K562 (cell line): ENCODE measurements at regions not wholly inside any gene's neighbourhood (a gene's known extent, or its start where the extent isn't known, plus 50 kb on each side); places are given as distances from the start of the nearest gene placed in this dataset.

Source experiments
- ATAC-seq: fragments of 200-7000 bp; cut with Tn5 transposase; 3 replicates; pipeline ENCODE4 v1.9.1; 2020; ENCODE audit warnings: moderate library complexity
- BruUV-seq: library from RNA; stranded (reverse); fragments of 400-500 nt; replicated peaks from 2 replicates; lab custom pipeline; 2021; lab: Mats Ljungman, UMichigan
- CTCF ChIA-PET: fragments of 300-600 bp; formaldehyde crosslinking; extraction: SDS; loops from one replicate; lab custom pipeline; 2021; ENCODE audit warnings: low intra/inter-chr PET ratio; lab: Yijun Ruan, JAX
- POLR2A ChIA-PET: fragments of 300-600, 350-650 bp; sonication (Branson Sonifier 250); formaldehyde crosslinking; extraction: SDS; loops from one replicate; lab custom pipeline; 2021; ENCODE audit warnings: antibody characterized with exemption, inconsistent platforms; lab: Yijun Ruan, JAX
- DNase-seq, 4 experiments: peaks; one replicate each; pipeline versions ENCODE4 v3.0.0 to v3.0.0-alpha.2; 2011 to 2018; ENCODE audit warnings: low spot score in 3 of 4, mixed read lengths in 3 of 4; ENCODE audit errors: extremely low read depth in 1 of 4
- FAIRE-seq: peaks from 2 replicates; lab custom pipeline; 2011; peaks lifted over from hg19 to GRCh38; lab: Jason Lieb, UNC
- H2AFZ ChIP-seq: 2 replicates; pipeline ENCODE4 v1.6.0; 2011; ENCODE audit warnings: low read depth, low read length, control low read depth, inconsistent platforms
- H3K27ac ChIP-seq: fragments of 200-600 bp; 3 replicates; pipeline ENCODE4 v1.8.0; 2011; ENCODE audit warnings: low read depth, mild to moderate bottlenecking, control low read depth, inconsistent platforms, low read length, moderate library complexity, mixed read lengths; ENCODE audit errors: extremely low read depth
- H3K27me3 ChIP-seq, 2 experiments: fragments of 300-600 bp in 1 of 2; 2 replicates in 1 of 2; 3 replicates in 1 of 2; pipeline versions ENCODE4 v1.6.0 to v1.8.0; 2011; ENCODE audit warnings: inconsistent platforms in 2 of 2, low read length in 2 of 2, mild to moderate bottlenecking in 1 of 2, mixed read lengths in 1 of 2, moderate library complexity in 1 of 2; ENCODE audit not compliant: control insufficient read depth in 2 of 2, insufficient read depth in 2 of 2
- H3K36me3 ChIP-seq: fragments of 300-600 bp; 3 replicates; pipeline ENCODE4 v1.8.0; 2011; ENCODE audit warnings: mild to moderate bottlenecking, low read length, inconsistent platforms; ENCODE audit not compliant: control insufficient read depth, insufficient read depth
- H3K4me1 ChIP-seq, 2 experiments: fragments of 200-600 bp in 1 of 2; replicated peaks in 1 of 2; 2 replicates in 1 of 2; 3 replicates in 1 of 2; pipeline versions ENCODE4 v1.5.1 to v1.8.0; 2011; ENCODE audit warnings: inconsistent platforms in 2 of 2, low read length in 2 of 2, mild to moderate bottlenecking in 1 of 2, mixed read lengths in 1 of 2, moderate library complexity in 1 of 2; ENCODE audit not compliant: control insufficient read depth in 2 of 2, insufficient read depth in 2 of 2
- H3K4me2 ChIP-seq: 2 replicates; pipeline ENCODE4 v1.6.1; 2011; ENCODE audit warnings: low read length, control low read depth, inconsistent platforms, mixed read lengths; ENCODE audit not compliant: insufficient read depth
- H3K4me3 ChIP-seq: fragments of 200-600 bp; sonication (generic), shearing (Covaris generic); 2 replicates; pipeline ENCODE4 v1.5.1; 2016; ENCODE audit warnings: control low read depth, inconsistent platforms
- H3K79me2 ChIP-seq: fragments of 200-600 bp; 3 replicates; pipeline ENCODE4 v1.8.0; 2011; ENCODE audit warnings: low read length, inconsistent platforms; ENCODE audit not compliant: control insufficient read depth, insufficient read depth
- H3K9ac ChIP-seq, 2 experiments: 2 replicates each; pipeline versions ENCODE4 v1.6.0 to v1.6.1; 2011; ENCODE audit warnings: low read depth in 2 of 2, low read length in 2 of 2, control low read depth in 1 of 2, inconsistent platforms in 1 of 2, mild to moderate bottlenecking in 1 of 2, mixed read lengths in 1 of 2; ENCODE audit not compliant: insufficient read depth in 1 of 2
- H3K9me1 ChIP-seq: one replicate; pipeline ENCODE4 v1.6.0; 2011; ENCODE audit warnings: inconsistent platforms, mild to moderate bottlenecking, low read length, moderate library complexity; ENCODE audit not compliant: control insufficient read depth, insufficient read depth
- H3K9me3 ChIP-seq: replicated peaks from 2 replicates; pipeline ENCODE4 v1.5.1; 2011; ENCODE audit warnings: low read depth, low read length, inconsistent platforms; ENCODE audit not compliant: control insufficient read depth, insufficient read depth
- H4K20me1 ChIP-seq: replicated peaks from 2 replicates; pipeline ENCODE4 v1.6.1; 2011; ENCODE audit warnings: low read length, inconsistent platforms, mixed read lengths; ENCODE audit not compliant: control insufficient read depth, insufficient read depth
- HCFC1 ChIP-seq: IDR thresholded peaks from 2 replicates; pipeline ENCODE4 v1.6.1; 2012; ENCODE audit warnings: low read depth, low read length, improper control_type of control experiment
- PURB ChIP-seq: sonication (generic); formaldehyde crosslinking; IDR thresholded peaks from 2 replicates; pipeline ENCODE4 v1.9.0; 2021; ENCODE audit warnings: low read depth, mild to moderate bottlenecking, missing genetic modification reagents
- TAL1 ChIP-seq: fragments of 450-650 bp; IDR thresholded peaks from 2 replicates; pipeline ENCODE4 v1.6.1; 2016; ENCODE audit warnings: mild to moderate bottlenecking
- ZBTB8A ChIP-seq: fragments of 450-650 bp; IDR thresholded peaks from 2 replicates; pipeline ENCODE4 v1.6.1; 2018; ENCODE audit warnings: mild to moderate bottlenecking, moderate library complexity; ENCODE audit not compliant: partially characterized antibody
- WGBS: fragments of 100-300 bp; shearing (Covaris generic); methylation state at CpG from one replicate; pipeline ENCODE4 v1.1.6; 2016; ENCODE audit warnings: low coverage, mixed read lengths; ENCODE audit not compliant: insufficient coverage; ENCODE audit errors: missing lambda C conversion rate; 5-methylcytosine and 5-hydroxymethylcytosine counted together
- in situ Hi-C: fragments of 300-500 bp; cut with MboI; formaldehyde crosslinking; loops from 4 replicates; pipeline ENCODE4 v1.15.0; 2018; ENCODE audit warnings: inconsistent platforms, mixed read lengths
- intact Hi-C: fragments of 100-400 bp; cut with micrococcal nuclease; formaldehyde crosslinking; loops from 2 replicates; pipeline ENCODE4 v1.14.2; 2022
- TF ChIP-seq, protein P1 (sequence below): fragments of 250-450 bp; sonication (Bioruptor Pico); IDR thresholded peaks from 2 replicates; pipeline ENCODE4 v1.5.0; 2021; ENCODE audit warnings: mild to moderate bottlenecking, moderate library complexity
- TF ChIP-seq, protein P2 (sequence below): sonication (generic); formaldehyde crosslinking; IDR thresholded peaks from 2 replicates; pipeline ENCODE4 v1.8.1; 2022; ENCODE audit warnings: missing genetic modification reagents

DNA sequence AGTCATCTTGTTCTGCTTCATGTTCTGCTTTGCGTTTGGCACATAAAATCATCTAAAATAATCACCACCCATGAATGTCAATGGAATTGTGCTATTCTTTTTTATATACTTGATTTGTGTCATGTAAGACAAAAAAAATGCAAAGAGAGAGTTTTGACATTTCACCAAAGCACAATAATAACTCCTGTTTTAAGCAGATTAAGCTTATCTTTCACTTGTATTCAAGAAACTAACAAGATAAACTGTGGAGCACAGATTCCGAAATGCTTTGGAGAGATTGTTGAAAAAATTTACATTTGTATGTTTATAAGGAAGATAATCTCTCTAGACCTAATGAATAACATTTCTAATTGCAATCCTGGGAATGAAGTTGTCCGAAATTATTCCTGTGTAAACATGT lies 225.1 kb upstream of the ANXA10 start:
- H3K9ac ChIP-seq, result no peak overlapping the region
- no peak overlapping the region for H3K4me3 ChIP-seq
- no peak overlapping the region for H3K4me2 ChIP-seq
- BruUV-seq, result no TSS peak
- H3K9me1 ChIP-seq, result no peaks in the 10 kb centered on the region
- H3K4me1 ChIP-seq, result no peaks in the 10 kb centered on the region
- POLR2A ChIA-PET, result no interaction called here
- no peaks in the 10 kb centered on the region for H3K79me2 ChIP-seq
- DNase-seq (no peak), FAIRE-seq (no peak), ATAC-seq (no peak)
- in situ Hi-C loops, result no loop called here
- no peaks in the 10 kb centered on the region for H3K9me3 ChIP-seq
- TF ChIP-seq, protein P1, sequence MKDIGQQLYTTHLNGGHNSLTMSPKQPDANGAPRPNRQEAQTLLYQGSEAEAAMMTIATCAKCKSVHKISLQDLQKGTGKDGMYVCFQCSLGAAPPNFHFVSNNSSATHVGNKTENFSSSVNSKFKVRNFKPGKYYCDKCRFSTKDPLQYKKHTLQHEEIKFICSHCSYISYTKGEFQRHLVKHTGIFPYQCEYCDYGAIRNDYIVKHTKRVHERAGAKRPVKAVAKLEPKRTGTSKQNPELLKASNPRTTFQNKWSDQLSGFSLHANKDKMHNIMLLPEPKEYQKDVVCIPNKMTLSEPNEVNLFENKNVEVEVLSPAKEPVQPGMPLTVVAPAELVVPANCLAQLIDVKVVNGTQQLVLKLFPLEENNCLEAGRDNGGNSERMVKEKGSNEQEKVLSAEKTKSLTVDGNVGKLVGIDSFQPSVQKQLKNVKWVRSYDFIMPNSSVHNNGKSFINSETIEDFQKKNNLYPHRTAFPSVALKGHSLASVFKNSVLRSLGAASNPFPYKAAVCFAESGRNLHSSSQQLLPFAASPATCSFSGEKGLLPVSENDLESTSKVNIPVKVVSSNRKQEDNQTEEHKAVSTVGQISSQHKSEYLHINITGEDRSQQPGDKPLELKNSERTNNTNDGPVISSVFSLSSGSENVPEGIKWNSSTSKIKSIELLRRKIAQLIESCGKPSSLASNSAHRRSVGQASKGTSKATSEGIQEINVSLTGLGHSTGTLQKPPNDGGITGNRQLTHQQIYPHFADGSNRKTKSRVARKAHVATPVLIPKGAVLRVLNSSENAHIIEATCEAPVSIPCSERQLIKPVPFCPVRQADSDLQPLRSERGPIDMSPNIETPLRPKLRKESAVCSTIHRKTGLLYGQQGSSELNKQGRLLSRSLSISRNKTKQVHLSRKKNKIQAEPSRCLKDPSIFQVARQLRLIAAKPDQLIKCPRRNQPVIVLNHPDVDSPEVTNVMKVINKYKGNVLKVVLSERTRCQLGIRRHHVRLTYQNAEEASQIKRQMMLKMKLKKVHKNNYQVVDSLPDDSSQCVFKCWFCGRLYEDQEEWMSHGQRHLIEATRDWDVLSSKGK, result no peak
- TF ChIP-seq, protein P2, sequence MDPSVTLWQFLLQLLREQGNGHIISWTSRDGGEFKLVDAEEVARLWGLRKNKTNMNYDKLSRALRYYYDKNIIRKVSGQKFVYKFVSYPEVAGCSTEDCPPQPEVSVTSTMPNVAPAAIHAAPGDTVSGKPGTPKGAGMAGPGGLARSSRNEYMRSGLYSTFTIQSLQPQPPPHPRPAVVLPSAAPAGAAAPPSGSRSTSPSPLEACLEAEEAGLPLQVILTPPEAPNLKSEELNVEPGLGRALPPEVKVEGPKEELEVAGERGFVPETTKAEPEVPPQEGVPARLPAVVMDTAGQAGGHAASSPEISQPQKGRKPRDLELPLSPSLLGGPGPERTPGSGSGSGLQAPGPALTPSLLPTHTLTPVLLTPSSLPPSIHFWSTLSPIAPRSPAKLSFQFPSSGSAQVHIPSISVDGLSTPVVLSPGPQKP (CRISPR knock-in tag), result no peak
- TF ChIP-seq TAL1 (no peak), PURB (CRISPR knock-in tag) (no peak), HCFC1 (no peak), ZBTB8A (no peak)
- no peaks in the 10 kb centered on the region for H3K36me3 ChIP-seq
- H4K20me1 ChIP-seq, result no peaks in the 10 kb centered on the region
- no peak overlapping the region for H2AFZ ChIP-seq
- H3K27me3 ChIP-seq, result no peaks in the 10 kb centered on the region
- 0% methylated on average over 3 of the region's 3 CpGs for WGBS
- H3K27ac ChIP-seq, result no peak overlapping the region
- intact Hi-C loops, result loop anchor here (5.0 kb wide), 1 partner anchor 1810 kb away; no protein-coding TSS in a partner anchor
- CTCF ChIA-PET, result no interaction called here
